GM19468 (cell line): ENCODE measurements at regions not wholly inside any gene's neighbourhood (a gene's known extent, or its start where the extent isn't known, plus 50 kb on each side); places are given as distances from the start of the nearest gene placed in this dataset.
"Not testable (repeated sequence)": the region's sequence is repeated elsewhere in the genome, so short reads cannot be mapped to it uniquely, and the experiment has no call there.

Experiments used
- ATAC-seq: cut with Tn5 transposase; IDR thresholded peaks from one replicate; pipeline ENCODE4 v1.9.1; 2021; ENCODE audit warnings: mild to moderate bottlenecking, moderate library complexity, moderate number of reproducible peaks; ENCODE audit not compliant: unreplicated experiment; ENCODE audit errors: extremely low read depth

- not testable (repeated sequence) for ATAC-seq
Observed at GRCh38 chr9:104195142-104195541, 101.0 kb downstream of the SMC2 start.

- ATAC-seq = no peak
Observed at GRCh38 chr9:104200456-104200994, 106.4 kb downstream of the SMC2 start.

- no peak for ATAC-seq
Observed at GRCh38 chr9:104206766-104207165, 112.7 kb downstream of the SMC2 start.

- ATAC-seq = no peak
Observed at GRCh38 chr9:104209387-104209786, 115.3 kb downstream of the SMC2 start.

GRCh38 chr9:104227108-104227507 lies 133.0 kb downstream of the SMC2 start:
- no peak for ATAC-seq

- no peak for ATAC-seq
Observed at GRCh38 chr9:104232781-104233341, 138.8 kb downstream of the SMC2 start.

GRCh38 chr9:104233366-104233765 lies 139.3 kb downstream of the SMC2 start:
- ATAC-seq = no peak

GRCh38 chr9:104234632-104235337 lies 140.7 kb downstream of the SMC2 start:
- not testable (repeated sequence) for ATAC-seq

GRCh38 chr9:104235347-104236120 lies 141.4 kb downstream of the SMC2 start:
- not testable (repeated sequence) for ATAC-seq

GRCh38 chr9:104238668-104239067 lies 144.6 kb downstream of the SMC2 start:
- ATAC-seq = no peak

- no peak for ATAC-seq
Observed at GRCh38 chr9:104240890-104241289, 146.8 kb downstream of the SMC2 start.

- no peak for ATAC-seq
Observed at GRCh38 chr9:104245925-104246324, 151.8 kb downstream of the SMC2 start.

- no peak for ATAC-seq
Observed at GRCh38 chr9:104247899-104248460, 153.9 kb downstream of the SMC2 start.

GRCh38 chr9:104256031-104256695 lies 162.1 kb downstream of the SMC2 start:
- ATAC-seq = no peak

GRCh38 chr9:104256696-104257062 lies 162.6 kb downstream of the SMC2 start:
- ATAC-seq = no peak

- ATAC-seq = no peak
Observed at GRCh38 chr9:104258296-104259011, 164.3 kb downstream of the SMC2 start.

- ATAC-seq = no peak
Observed at GRCh38 chr9:104260004-104260403, 165.9 kb downstream of the SMC2 start.

GRCh38 chr9:104263942-104264341 lies 169.8 kb downstream of the SMC2 start:
- no peak for ATAC-seq

- ATAC-seq = no peak
Observed at GRCh38 chr9:104264431-104264830, 170.3 kb downstream of the SMC2 start.

- no peak for ATAC-seq
Observed at GRCh38 chr9:104269374-104269773, 175.3 kb downstream of the SMC2 start.
